ENCODE measurements at regions not wholly inside any gene's neighbourhood (a gene's known extent, or its start where the extent isn't known, plus 50 kb on each side); places are given as distances from the start of the nearest gene placed in this dataset.

DNA sequence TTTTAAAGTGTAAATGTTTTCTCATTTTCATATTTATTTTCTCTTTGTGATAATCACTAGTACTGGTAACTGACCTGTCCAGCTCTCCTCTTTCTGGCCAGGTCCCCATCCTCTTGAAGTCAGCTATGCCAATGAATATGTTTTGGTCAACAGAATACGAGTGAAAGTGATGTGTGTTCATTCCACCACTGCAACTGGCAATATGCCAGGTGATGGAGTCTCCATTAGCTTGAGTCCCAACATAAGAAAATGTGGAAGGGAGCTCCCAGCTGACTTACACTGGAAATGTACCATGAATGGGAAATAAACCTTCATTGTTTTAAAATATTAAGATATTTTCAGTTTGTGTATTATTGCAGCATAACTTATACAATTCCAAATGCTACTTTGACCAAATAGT lies 75.8 kb downstream of the CCDC34 start:
- DNase-seq: no peak

DNA sequence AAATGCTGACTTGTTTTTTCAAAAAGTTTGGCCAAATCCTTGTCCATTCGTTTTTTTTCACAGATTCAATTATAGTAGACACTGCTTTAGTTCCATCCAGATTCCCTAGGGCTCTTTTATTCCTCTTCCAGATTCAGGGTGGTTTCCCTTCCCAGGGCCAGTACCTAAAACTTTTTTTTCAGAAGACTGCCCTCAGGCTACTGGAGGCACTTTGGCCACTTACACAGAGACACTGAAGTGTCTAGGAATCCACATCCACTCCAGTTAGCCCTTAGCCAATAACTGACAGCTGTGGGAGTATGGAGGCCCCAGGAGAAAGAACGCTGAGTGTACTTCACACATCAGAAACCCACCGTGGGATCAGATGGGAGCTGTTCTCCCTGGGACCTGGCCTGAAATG lies 77.3 kb downstream of the CCDC34 start:
- no peak for DNase-seq

DNA sequence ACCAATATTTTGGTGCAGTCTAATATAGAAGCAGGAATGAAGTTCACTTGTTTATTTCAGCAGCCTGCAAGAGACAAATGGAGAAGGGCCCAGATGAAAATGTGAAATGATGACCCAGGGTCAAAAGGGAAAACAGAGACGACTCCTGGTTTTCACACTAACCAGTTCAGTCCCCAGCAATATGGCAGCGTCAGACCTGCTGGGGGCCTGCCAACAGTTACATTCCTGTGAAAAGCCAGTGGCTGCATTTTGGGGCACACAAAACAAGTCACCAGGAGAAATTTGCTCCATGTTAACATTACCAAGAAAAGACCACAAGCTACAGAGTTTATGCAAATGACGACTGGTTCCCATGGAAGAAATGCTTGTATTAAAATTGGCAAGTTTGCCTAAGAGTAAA lies 80.2 kb downstream of the CCDC34 start:
- no peak for DNase-seq

DNA sequence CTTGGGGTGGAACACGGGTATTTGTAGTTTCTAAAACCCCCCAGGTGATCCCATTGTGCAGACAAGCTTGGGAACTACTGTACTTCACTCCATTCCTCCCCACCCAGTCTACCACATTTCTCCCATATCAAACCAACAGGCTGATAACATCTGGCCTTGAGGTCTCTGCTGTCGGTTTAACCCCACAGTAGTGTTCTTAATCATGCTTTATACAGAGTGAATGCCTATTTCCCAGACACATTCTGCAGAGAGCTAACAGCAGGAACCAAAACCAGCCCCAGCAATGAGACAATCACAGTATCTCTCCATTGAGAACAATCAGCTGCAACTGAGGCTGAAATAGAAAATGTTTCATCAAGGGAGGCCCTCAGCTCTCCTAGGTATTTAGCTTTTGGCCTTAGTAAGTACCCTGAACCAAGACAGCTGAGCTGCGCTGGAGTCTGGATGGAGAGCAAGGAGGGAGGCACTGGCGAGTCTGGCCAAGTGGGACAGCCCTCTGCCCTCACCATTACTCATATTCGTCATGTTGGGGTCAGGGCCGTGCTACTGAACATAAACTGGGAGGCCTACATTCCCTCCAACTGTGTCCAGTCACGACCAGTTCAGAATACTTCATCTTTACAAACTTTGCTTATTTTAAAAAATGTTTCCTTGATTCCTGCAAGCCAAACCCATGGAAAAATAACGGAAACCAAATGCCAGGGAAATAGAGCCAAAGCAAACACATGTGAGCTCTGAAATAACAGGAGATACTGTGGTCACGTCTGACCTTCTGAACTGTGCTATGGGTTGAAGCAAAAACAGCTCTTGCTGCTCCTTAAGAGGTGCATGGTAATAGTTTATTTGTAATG lies 81.0 kb downstream of the CCDC34 start:
- DNase-seq: no peak

DNA sequence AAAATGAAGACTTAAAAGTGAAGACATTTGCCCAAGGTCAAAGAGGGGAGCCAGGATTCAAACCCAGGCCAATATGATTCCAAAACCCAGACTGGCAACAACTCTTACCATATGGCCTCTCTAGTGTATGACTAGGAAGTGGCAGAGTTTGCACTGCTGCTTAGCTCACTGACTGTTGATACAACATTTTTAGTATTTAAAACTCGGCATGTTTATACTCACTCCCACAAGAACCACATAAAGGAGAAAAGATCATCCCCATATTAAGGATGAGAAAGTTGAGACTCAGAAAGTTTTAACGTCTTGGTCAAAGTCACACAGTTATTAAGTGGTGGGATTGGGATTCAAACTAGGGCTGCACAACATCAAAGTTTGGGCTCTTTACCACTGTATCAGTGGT lies 81.7 kb downstream of the CCDC34 start:
- no peak for DNase-seq

DNA sequence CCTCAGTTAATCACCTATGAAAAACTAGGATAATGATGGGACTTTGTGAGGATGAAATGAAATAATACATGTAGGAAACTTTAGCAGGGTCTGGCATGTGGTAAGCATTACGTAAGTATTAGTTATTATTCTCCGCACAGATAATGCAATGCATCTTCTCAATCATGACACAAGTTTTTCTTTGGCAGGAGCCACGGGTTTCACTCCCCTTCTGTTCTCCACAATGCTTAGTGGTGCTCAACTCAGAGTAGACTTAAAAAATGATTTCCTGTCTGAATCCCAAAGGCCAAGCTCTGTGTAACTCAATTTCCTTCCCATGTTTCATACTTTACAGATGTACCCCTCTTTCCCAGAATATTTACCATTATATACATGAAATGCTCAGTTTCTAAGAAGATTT lies 82.9 kb downstream of the CCDC34 start:
- DNase-seq: no peak

DNA sequence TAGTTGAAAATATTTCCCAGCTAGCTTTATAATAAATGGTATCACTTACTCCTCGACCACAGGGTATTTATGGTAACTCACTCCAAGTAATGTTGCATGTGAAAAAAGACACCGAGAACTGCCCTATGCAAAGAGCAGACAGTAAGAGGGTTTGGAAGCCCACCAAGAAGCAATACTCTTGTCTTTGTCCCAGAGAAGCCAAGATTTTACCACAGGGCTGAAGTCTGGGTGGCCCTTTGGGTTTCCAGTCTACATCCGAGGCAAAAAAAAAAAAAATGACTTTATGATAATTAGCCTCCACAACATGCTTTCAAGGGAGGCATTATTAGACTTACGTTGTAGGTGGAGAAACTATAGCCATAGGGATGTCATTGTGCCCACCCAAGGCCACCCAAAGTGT lies 83.6 kb downstream of the CCDC34 start:
- DNase-seq: no peak

DNA sequence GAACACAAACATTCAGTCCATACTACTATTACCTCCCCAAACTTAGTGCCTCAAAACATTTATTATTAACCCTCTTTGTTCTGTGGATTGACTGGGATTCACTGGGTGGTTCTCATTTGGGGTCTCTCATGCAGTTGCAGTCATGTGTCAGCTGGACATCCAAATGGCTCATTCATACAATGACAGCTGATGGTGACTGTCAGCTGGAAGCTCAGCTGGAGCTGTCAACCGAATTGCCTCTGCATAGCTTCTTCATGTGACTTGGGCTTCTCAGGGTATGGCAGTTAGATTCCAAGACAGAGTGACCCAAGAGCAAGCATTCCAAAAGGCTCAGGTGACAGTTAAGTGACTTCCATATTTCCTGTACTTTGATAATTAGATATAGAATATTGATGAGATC lies 85.2 kb downstream of the CCDC34 start:
- no peak for DNase-seq

DNA sequence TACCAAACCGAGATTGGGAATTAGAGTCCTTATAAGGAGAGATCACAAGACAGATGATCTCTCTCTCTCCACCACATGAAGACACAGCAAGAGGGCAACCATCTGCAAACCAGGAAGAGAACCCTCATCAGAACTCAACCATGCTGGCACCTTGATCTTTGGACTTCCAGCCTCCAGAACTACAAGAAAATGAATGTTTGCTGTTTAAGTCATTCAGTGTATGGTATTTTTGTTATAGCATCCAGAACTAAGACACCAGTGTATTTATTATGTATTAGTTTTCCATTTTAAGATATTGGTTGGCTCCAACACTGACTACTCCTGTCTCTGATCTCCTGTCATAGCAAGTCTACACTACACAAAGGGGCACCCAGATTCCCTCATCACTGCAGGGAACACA lies 86.9 kb downstream of the CCDC34 start:
- no peak for DNase-seq

DNA sequence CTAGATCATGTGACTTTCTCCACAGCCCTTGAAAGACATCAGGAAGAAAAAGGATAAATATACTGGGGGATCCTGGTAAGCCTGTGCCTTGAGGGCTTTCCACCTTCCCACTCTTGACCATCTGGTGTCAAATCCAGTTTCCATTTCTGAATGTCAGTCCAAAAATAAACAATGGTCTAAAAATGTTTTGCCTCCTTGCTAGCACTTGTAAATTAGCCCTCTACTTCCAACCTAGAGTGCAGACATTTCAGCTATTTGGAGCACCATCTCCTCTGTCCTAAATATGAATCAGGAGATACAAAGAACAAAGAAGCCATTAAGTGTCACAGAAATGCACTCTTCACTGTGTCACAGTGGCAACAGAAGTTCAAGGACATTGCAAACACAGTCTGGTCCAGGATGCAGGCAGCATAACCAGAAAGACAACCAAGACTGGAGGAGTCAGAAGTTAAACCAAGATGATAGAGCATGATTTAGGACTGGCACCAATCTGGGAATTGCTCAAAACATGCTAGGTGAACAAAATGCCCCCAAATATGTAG lies 88.1 kb downstream of the CCDC34 start:
- no peak for DNase-seq

DNA sequence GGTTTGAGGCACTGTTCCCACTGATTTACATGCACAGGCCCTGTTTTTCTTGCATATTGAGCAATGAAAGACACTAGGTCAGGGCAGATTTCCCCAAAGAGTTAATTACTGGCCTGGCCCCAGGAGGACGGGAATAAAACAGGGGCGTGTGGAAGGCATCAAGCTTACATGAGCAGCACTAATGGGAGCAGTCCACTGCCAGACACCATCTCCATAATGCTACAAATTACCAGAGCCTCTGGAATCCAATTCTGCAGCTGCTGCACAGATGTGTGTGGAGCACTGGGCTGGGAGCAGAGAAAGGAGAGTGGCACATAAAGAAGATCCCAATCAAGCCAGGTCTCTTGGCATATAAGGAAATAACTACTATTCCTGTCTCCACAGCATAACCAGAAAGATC lies 96.9 kb downstream of the CCDC34 start:
- DNase-seq: no peak

DNA sequence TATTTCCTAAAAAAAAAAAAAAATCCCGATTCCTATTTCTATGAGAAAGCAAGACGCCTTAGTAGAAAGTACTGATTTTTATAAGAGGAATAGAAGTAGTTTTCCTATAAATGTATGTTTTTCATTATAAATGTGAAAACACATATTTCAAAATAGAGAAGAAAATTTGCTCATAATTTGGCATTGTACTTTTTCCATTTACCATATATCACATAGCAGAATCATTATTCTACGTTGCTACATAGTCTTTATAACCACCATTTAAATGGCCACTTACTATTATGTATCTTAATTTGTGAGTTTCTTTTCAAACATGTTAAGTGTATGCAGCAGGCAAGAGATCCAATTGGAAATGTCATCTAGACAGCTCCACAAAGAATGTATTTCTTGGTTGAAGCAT lies 99.0 kb downstream of the CCDC34 start:
- DNase-seq: no peak

DNA sequence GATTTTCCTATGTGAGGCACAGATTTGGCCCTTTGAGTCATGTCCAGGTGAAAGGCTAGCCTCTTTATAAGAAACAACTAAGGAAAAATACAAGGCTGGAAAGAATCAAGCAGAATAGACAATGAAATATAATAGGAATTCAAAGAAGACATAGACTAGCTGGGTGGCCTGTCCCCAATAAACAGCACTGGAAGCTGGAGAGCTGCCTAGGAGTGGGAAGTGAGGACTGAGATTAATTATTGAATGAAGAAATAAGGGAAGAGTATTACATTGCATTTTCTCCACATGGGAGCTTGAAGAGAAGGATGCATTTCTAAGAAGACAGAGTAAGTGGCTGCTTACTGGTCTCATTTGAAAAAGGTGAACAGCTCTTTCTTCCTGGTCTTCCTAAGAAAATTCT lies 100.0 kb downstream of the CCDC34 start:
- no peak for DNase-seq

DNA sequence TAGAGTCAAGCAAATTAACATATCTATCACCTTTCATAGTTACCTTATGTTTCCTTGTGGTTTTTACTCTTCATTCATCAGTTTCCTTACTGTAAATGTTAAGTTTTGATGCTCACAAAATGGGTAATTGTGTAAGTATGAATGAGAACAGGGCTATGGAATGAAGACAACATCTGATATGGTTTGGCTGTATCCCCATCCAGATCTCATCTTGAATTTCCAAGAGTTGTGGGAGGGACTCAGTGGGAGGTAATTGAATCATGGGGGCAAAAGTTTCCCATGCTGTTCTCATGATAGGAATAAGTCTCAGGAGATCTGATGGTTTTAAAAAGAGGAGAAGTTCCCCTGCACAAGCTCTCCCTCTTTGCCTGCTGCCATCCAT lies 107.6 kb downstream of the CCDC34 start:
- DNase-seq: no peak

DNA sequence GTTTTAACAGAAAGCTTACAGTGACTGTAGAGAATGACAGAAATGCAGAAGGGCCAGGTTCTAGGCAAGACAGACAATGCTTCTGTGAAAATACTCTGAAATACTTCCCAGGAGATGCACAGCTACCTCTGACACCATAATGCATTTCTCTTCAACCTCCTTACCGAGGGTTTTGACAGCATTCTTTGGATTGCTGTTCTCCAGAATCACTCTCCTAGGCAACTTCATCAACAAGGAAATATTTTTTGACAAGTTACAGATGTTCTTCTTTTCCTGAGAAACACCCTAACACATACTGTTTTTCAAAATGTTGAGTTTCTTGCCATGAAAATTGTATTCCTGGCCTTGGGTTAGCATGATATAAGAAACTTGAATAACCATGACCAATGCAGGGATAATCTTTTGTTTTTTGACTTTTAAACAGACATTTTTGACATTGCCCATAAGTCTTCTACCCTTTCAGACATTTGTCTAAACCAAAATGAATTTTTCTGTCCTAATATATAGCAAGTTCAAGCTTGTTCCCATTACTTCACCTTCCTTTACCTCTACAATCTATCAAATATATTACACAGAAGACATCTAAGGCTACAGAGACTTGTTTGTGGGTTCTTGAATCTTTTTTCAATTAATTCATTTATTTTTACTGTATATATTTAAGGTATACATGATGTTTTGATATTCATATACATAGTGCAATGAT lies 108.1 kb downstream of the CCDC34 start:
- no peak for DNase-seq

DNA sequence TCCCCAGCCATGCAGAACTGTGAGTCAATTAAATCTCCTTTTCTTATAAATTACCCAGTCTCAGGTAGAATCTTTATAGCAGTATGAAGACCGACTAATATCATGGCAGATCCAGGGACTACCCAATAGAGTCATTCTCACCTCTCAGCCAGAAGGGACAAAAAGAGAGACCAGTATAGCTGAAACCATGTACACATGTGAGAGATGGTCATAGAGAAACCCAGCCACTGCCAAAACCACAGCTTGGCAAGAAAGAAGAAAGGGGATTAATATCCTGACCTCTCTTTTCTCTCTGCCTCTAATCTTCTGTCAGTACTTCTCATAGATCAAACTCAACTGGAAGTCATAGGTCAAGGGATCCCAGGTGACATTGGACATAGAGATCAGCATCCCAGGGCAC lies 109.8 kb downstream of the CCDC34 start:
- no peak for DNase-seq

DNA sequence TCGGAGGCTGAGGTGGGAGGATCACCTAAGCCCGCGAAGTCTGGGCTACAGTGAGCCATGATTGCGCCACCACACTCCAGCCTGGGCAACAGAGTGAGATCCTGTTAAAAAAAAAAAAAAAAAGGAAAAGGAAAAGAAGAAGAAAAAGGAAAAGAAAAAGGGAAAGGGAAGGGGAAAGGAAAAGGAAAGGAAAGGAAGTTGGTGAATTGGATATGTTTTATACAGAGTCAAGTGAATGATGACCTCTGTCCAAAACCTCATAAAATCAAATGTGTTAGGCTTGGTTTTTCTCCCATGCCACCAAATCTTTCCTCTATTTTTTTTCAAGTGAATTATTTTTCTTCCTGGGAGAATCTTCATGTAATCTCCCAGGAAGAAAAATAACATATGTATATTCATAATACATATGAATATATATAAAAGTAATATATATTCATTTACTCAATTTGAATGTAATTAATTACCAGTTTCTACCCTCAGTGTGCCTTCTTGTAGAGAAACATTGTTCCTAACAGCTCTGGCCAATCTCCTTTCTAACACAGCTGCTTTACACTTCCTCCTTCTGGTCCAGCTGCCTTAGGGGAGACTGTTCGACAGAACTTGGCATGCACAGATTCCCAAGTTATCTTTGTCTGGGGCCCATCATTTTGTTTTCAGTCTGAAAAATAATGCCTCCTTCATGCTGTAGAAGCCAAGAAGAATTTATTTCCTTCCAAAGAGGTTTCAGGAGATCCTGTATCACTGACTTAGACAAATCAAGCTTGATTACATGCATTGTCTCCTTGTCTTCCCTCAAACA lies 111.9 kb downstream of the CCDC34 start:
- DNase-seq: no peak

DNA sequence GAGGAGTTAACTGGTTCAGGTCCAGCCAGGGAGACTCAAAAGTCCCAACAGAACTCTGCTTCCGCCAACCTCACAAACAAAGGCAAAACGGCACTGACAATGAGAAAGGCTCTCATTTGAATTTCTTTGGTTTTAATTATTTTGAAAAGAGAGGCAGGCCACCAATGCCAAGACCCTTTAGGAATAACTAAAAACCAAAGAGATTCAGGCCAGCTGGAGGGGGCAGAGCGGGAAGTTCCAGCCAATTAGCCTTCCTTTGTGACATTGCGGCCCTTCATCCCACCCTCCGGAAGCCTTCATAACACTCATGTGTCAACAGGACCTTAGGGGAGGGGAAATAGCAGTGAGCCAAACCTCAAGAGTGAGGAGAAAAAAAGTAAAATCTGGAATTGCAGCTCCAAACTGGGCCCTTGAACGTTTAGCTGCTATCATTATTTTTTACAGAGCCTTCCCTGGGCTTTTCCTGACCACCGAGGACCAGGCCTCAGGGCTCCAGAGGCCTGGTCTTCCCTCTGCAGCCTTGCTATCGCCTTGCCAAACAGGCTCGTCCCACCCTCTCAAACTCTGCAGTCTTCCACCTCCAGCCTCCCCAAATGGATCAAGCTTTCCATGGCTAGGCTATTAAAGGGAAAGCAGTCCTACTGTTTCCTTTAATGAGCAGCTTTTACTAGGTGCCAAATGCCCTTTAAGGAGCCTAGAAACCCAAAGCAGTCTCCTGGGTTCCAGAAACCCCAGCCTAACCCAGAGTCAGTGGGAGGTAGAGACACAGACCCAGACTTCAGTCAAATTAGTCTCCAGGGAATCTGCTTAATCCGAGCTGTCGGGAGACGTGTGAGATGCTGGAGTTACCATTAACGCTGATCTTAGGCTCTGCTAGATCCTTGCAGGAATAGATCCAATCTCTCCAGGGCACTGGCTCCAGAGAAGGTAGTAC lies 114.2 kb downstream of the CCDC34 start:
- DNase-seq: no peak

DNA sequence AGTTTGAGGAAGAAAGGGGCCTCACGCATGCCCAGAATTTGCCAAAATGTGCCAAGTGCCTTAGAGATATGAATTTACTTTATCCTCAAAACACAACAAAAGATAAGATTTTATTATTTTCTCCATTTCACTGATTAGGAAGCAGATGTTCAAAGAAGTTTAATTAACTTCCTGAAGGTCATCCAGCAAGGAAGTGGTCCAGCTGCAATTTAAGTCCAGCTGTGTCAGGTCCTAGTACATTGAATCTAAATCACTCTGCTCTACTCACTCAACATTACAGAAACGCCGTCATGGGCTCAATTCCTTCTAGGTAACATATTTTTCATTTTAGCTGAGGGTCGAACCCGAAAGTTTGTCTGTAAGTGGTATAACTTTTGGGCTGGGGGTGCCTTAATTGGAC lies 115.4 kb downstream of the CCDC34 start:
- no peak for DNase-seq

DNA sequence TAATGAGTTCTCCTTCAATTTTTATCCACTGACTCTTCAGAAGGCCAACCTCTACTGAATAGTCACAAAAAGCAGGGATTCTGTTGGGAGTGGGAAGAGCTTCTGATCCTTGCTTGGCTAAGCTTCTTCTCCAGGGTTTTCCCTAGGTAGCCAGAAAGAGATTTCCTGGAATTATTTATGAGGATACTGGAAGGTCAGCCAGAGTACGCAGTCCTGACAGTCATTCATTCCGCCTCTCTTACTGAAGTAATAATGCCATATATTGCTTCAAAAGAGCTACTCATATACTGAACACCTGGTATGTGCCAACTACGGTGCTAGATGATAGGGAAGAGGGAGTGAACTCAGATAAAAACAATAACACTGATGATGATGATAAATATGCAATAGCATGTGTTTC lies 116.1 kb downstream of the CCDC34 start:
- DNase-seq: no peak

DNA sequence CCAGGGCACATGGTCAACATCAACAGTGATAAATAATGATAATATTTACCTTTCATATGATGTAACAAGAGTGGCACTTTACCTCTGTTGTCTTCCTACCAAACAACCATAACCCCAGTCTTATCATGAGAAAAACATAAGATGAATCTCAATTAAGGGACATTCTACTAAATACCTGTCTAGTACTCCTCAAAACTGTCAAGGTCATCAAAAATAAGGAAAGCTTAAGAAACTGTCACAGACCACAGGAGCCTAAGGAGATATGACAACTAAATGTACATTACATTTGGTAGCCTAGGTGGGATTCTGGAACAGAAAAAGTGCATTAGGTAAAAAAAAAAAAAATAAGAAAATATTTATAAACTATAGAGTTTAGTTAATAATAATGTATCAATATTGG lies 118.1 kb downstream of the CCDC34 start:
- no peak for DNase-seq

DNA sequence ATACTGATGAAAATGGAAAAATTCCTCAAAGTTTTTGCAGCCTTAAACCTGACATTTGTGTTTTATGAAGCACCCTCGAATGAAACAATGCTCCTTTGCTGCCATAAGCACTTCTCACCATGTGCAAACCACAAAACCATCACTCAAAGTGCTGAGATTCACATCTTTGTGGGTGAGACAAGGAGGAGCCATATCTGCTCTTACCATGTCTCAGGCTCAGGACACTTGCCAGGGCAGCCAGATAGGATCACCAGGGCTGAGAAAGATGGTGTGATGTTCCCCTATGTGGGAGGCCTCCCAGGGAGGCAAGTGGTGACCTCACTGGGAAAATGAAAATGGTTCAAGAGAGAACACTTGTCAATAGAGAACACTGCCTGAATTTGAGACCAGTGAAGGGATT lies 120.4 kb downstream of the CCDC34 start:
- DNase-seq: no peak
